OCI-LY1 (cell line): ENCODE measurements at regions not wholly inside any gene's neighbourhood (a gene's known extent, or its start where the extent isn't known, plus 50 kb on each side); places are given as distances from the start of the nearest gene placed in this dataset.

Experiments used
- H2AFZ ChIP-seq: fragments of 200-600 bp; sonication (generic), shearing (Covaris generic); 2 replicates; pipeline ENCODE4 v1.6.0; 2014; ENCODE audit warnings: antibody characterized with exemption, mild to moderate bottlenecking, low read length
- H3F3A ChIP-seq: fragments of 200-600 bp; sonication (generic), shearing (Covaris generic); 2 replicates; pipeline ENCODE4 v1.6.0; 2014; ENCODE audit warnings: mild to moderate bottlenecking, antibody characterized with exemption, low read length, moderate library complexity; ENCODE audit not compliant: insufficient read depth
- H3K27ac ChIP-seq: fragments of 200-600 bp; sonication (generic); 2 replicates; pipeline ENCODE4 v1.5.1; 2014; ENCODE audit warnings: low read length, mixed run types, mild to moderate bottlenecking, low read depth; ENCODE audit not compliant: poor library complexity, severe bottlenecking
- H3K27me3 ChIP-seq: fragments of 200-600 bp; sonication (generic); 2 replicates; pipeline ENCODE4 v1.6.0; 2014; ENCODE audit warnings: antibody characterized with exemption, mild to moderate bottlenecking, low read length, moderate library complexity; ENCODE audit not compliant: insufficient read depth
- H3K36me3 ChIP-seq: fragments of 200-600 bp; sonication (generic); 2 replicates; pipeline ENCODE4 v1.6.1; 2014; ENCODE audit warnings: mild to moderate bottlenecking, antibody characterized with exemption, low read length, moderate library complexity, mixed read lengths; ENCODE audit not compliant: insufficient read depth
- H3K4me1 ChIP-seq: fragments of 200-600 bp; sonication (generic); 2 replicates; pipeline ENCODE4 v1.5.1; 2014; ENCODE audit warnings: mild to moderate bottlenecking, low read length, moderate library complexity; ENCODE audit not compliant: insufficient read depth, severe bottlenecking
- H3K4me2 ChIP-seq: fragments of 200-600 bp; sonication (generic), shearing (Covaris generic); 2 replicates; pipeline ENCODE4 v1.6.1; 2014; ENCODE audit warnings: low read length
- H3K4me3 ChIP-seq: fragments of 200-600 bp; sonication (generic); 2 replicates; pipeline ENCODE4 v1.5.1; 2014; ENCODE audit warnings: low read length, low read depth, mild to moderate bottlenecking, mixed read lengths; ENCODE audit not compliant: poor library complexity, severe bottlenecking
- H3K79me2 ChIP-seq: fragments of 200-600 bp; shearing (Covaris generic); 2 replicates; pipeline ENCODE4 v1.6.1; 2016; ENCODE audit warnings: mixed run types, low read length, mixed read lengths; ENCODE audit not compliant: insufficient read depth
- H3K9ac ChIP-seq: fragments of 200-600 bp; sonication (generic), shearing (Covaris generic); 2 replicates; pipeline ENCODE4 v1.6.1; 2014; ENCODE audit warnings: mild to moderate bottlenecking, low read length, mixed read lengths
- H3K9me2 ChIP-seq: fragments of 200-600 bp; sonication (generic), shearing (Covaris generic); 2 replicates; pipeline ENCODE4 v1.6.1; 2014; ENCODE audit warnings: low read depth, mild to moderate bottlenecking, low read length, mixed read lengths
- H3K9me3 ChIP-seq: fragments of 200-600 bp; shearing (Covaris generic); 2 replicates; pipeline ENCODE4 v1.6.1; 2014; ENCODE audit warnings: low read length, mixed read lengths
- H4K20me1 ChIP-seq: fragments of 200-600 bp; sonication (generic), shearing (Covaris generic); 2 replicates; pipeline ENCODE4 v1.6.0; 2016; ENCODE audit warnings: mild to moderate bottlenecking, low read length; ENCODE audit not compliant: insufficient read depth
- CTCF ChIP-seq: fragments of 200-600 bp; sonication (generic), shearing (Covaris generic); IDR thresholded peaks from 2 replicates; pipeline ENCODE4 v1.5.1; 2017; ENCODE audit warnings: mild to moderate bottlenecking, antibody characterized with exemption, low read length, moderate library complexity, mixed read lengths
- EZH2 ChIP-seq: fragments of 200-600 bp; sonication (generic), shearing (Covaris generic); IDR thresholded peaks from 2 replicates; pipeline ENCODE4 v1.8.0; 2017; ENCODE audit warnings: borderline replicate concordance, mixed run types, mild to moderate bottlenecking, antibody characterized with exemption, low read length, moderate library complexity, mixed read lengths

DNA sequence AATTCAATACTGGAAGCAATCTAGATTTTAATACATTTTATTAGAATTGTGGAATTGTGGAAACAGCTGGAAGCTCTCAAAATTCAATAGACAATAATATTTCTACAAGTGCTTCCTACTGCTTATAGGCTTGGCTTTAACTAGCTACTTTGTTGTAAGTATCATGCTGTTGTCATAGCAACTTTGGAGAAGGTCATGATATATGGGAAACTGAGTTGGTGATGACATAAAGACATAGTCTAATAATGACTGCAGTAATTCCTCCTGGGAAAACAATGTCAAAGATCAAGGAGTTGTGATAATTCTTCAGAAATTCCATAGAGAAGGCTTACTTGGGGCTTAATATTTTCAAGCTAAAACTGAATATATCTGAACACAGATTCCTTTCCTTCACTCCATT, 266.6 kb downstream of the KIF21A start:
- H3K27ac ChIP-seq: no peak overlapping the region
- TF ChIP-seq CTCF: no peak
- TF ChIP-seq EZH2: no peak
- H3K79me2 ChIP-seq: no peaks in the 10 kb centered on the region

GRCh38 chr12:39173726-39174125, 268.3 kb upstream of the CPNE8 start:
- Histone ChIP-seq H3F3A (no peaks in the 10 kb centered on the region), H3K4me3 (no peak overlapping the region), H3K27me3 (no peaks in the 10 kb centered on the region), H3K27ac (no peak overlapping the region), H2AFZ (no peak overlapping the region), H4K20me1 (no peaks in the 10 kb centered on the region), H3K9me2 (no peaks in the 10 kb centered on the region), H3K36me3 (no peaks in the 10 kb centered on the region), H3K9me3 (no peaks in the 10 kb centered on the region), H3K4me1 (no peaks in the 10 kb centered on the region), H3K79me2 (no peaks in the 10 kb centered on the region), H3K4me2 (no peak overlapping the region), H3K9ac (no peak overlapping the region)
- TF ChIP-seq EZH2: no peak
- no peak for TF ChIP-seq CTCF

More for the DNA sequence above, 266.6 kb downstream of the KIF21A start:
- Histone ChIP-seq H3F3A (no peaks in the 10 kb centered on the region), H3K36me3 (no peaks in the 10 kb centered on the region), H3K9me3 (no peaks in the 10 kb centered on the region), H3K27me3 (no peaks in the 10 kb centered on the region), H3K9me2 (no peaks in the 10 kb centered on the region), H3K4me1 (no peaks in the 10 kb centered on the region), H3K4me2 (no peak overlapping the region), H4K20me1 (no peaks in the 10 kb centered on the region), H3K4me3 (no peak overlapping the region), H2AFZ (no peak overlapping the region), H3K9ac (no peak overlapping the region)

GRCh38 chr12:39165338-39165737, 259.9 kb upstream of the CPNE8 start:
- Histone ChIP-seq H3K27ac (no peak overlapping the region), H4K20me1 (no peaks in the 10 kb centered on the region), H3K4me3 (no peak overlapping the region), H3K79me2 (no peaks in the 10 kb centered on the region), H3K36me3 (no peaks in the 10 kb centered on the region), H3K4me2 (no peak overlapping the region), H3K27me3 (no peaks in the 10 kb centered on the region), H3K9me2 (no peaks in the 10 kb centered on the region), H2AFZ (no peak overlapping the region), H3K9ac (no peak overlapping the region), H3F3A (no peaks in the 10 kb centered on the region), H3K4me1 (no peaks in the 10 kb centered on the region), H3K9me3 (no peaks in the 10 kb centered on the region)
- TF ChIP-seq CTCF: no peak
- no peak for TF ChIP-seq EZH2
